ENCODE measurements at regions not wholly inside any gene's neighbourhood (a gene's known extent, or its start where the extent isn't known, plus 50 kb on each side); places are given as distances from the start of the nearest gene placed in this dataset.
"Not testable (repeated sequence)": the region's sequence is repeated elsewhere in the genome, so short reads cannot be mapped to it uniquely, and the experiment has no call there.

GRCh38 chr2:175872721-175873120, 129.3 kb downstream of the LNPK start:
- DNase-seq: no peak

DNA sequence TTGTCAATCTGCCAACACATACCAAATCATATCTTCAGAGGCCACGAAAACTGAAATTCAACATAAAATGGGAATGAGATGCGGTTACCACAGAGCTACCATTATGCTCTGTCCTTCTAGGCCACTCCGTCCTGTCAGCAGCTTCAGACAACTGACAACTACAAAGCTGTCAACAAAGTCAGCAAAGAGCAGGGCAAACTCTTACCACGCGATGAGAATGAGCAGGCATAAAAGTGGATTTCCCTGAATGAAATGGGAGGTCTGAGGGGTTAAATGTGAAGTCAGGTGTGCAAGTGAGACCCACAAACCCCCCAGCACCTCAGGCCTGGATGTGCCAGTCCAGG, 130.1 kb downstream of the LNPK start:
- DNase-seq: no peak

DNA sequence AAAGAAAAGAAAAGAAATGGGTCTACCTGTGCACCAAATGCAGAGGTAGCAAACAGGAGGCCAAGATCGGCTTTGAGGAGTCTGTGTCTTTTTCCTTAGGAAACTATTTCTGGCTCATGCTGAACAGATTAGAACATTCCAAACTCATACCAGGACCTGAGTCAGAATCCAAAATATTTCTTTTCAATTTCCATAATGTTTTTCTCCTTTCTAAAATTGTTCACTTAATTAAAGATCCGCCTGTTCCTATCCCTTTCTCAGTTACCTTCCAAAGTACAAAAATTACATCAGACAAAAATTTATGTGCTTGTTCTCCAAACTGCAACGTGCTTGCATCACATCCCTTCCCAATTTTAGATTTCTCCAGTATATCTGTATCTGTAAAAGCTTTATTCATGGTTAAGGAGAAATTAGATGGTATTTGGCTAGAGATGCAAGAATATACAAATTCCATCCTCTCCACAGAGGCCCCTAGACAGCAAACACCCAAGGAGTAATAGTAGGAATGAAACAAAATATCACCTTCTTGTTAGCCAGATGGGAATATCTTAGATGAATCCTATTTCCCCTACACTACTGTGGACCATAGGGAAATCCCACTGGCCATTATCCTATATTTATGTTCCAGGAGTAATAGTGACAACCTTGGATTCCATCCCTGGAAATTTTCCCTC, 130.6 kb downstream of the LNPK start:
- no peak for DNase-seq

DNA sequence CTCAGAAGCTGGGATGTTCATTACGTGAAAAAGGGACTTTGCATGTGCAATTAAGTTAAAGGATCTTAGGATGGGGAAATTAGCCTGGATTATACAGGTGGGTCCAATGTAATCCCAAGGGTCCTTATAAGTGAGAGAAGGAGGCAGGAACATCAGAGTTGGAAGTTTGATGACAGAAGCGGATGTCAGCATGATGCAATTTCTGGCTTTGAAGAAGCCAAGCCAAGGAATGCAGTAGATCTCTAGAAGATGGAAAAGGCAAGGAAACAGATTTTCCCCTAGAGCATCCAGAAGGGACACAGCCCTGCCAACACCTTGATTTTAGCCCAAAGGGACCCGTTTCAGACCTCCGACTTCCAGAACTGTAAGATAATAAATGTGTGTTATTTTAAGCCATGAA, 136.4 kb downstream of the LNPK start:
- DNase-seq: no peak

DNA sequence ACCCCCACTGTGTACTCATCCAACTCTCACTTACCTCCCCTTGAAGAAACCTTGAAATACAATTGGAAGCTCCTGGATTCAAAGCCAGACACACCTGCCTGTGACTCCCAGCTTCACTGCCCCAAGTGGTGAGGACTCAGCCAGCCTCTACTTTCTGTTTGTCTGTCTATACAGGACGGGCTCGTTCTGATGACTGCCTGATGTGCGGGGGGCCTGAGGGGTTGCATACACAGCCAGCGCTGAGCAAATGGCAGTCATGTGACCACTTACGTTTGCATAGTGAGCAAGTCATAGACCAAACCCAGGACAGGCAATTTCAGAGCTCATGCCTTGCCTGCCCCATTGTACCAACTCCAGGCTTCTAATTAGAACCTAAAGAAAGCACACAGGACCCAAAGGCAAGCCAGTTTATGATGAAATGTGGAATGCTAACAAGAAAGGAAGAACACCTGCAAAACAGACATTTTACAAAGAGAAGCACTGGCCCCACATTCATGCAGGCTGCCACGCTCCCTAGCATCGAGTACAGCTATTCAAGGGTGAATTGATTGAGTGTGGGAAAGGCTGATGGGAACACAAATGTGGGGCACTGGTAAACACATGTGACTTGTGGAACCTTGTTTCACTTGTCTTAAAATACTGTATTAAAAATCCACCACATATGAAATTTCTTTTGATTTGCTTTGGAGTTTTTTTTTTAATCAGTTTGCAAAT, 137.8 kb downstream of the LNPK start:
- no peak for DNase-seq

DNA sequence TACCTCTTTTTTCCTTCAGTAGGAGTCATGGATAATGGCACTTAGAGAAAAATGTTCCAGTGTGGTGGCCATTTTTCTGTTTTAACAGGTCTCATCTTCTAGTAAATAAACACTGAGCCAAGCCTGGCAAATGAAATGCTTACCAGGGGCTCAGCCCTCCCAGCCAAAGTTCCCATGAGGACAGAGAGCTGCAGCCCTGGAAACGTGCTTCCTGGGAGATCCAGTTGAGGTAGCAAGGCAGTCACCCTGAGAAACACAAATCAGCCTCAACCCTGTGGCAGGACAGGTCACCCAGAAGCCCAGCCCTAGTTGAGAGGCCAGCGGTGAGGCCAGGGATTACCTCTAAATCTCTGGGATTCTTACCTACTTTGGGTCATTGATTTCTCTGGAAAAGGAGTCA, 140.1 kb downstream of the LNPK start:
- no peak for DNase-seq

DNA sequence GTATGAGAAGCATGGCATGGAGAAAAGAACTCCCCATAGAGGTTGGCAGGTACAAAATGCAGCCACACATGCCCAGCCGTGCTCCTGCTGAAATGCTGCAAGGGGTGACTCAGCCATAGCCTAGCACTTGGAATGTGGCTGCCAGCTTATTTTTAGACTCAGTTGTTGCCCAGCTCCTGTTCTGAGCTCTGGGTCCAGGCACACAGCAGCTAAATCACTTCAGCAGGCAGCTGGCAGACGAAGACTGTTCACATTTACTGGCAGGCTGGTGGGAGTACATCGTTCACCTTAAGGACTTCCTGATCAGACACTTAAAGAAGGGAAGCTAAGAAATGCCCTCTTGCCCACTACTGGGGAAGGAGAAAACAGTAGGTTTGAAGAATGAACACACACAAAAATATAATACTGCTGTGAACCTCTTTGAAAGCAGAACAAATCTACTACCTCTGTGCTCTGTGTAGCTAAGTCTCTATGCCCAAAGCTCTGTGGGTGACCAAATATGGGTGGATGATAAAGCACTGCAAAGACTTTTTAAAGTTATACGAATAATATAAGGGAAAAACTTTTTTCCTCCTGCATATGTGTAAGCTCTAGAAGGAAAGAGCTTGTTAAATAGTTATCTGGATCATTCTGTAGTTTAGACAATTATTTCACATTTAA, 146.1 kb downstream of the LNPK start:
- no peak for DNase-seq

GRCh38 chr2:175855236-175855635, 146.8 kb downstream of the LNPK start:
- no peak for DNase-seq

GRCh38 chr2:175854665-175855064, 147.4 kb downstream of the LNPK start:
- DNase-seq: no peak

- no peak for DNase-seq
Observed at GRCh38 chr2:175854129-175854528, 147.9 kb downstream of the LNPK start.

GRCh38 chr2:175853616-175853890, 148.5 kb downstream of the LNPK start:
- DNase-seq: no peak

GRCh38 chr2:175852879-175853615, 149.0 kb downstream of the LNPK start:
- no peak for DNase-seq

DNA sequence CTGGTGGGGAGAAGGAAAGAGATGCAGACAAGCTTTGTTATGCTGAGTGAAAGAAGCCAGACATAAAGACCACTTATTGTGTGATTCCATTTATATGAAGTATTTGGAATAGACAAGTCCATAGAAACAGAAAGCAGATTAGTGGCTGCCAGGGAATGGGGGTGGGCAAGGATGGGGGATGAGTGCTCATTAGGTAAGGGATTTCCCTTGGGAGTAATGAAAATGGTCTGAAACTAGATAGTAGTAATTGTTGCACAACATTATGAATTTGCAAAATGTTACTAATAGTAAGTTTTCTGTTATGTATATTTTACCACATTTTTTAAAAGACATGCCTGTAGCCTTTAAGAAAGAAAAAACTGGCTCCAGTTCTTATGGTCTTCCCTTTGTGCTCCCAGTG, 154.9 kb downstream of the LNPK start:
- DNase-seq: no peak

- DNase-seq: no peak
Observed at GRCh38 chr2:175844169-175844568, 157.9 kb downstream of the LNPK start.

GRCh38 chr2:175843625-175844024, 158.4 kb downstream of the LNPK start:
- DNase-seq: no peak

DNA sequence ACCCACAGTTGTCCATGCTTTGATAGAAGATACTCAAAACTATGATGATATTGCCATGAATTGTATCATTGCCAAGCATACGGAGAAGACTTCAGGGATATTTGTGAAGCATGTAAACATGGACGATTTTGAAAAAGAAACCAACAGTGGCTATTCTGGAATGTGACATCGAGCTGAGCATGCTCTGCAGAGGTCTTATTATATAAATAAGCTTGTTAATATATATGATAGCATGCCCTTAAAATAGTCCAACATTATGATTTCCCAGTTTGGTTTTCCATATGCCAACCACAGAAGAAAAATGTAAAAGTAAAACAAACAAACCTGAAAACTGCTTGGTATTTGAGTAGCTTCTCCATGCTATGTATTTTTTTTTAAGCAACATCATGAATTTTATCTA, 159.1 kb downstream of the LNPK start:
- no peak for DNase-seq

- not testable (repeated sequence) for DNase-seq
Observed at GRCh38 chr2:175840765-175841164, 161.3 kb downstream of the LNPK start.

DNA sequence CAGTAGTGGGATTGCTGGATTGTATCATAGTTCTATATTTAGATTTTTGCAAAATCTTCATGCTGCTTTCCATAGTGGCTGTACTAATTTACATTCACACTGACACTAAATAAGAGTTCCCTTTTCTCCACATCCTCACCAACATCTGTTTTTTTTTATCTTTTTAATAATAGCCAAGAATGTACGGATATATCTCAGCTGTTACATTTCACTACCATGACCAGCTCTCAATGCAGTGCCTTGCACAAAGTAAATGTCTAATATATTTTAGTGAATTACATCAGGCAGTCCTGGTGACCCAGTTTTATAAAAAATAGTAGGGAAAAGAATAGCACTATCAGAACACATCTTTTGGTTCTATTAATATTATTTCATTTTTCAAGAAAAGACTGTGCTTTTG, 161.8 kb downstream of the LNPK start:
- no peak for DNase-seq

DNA sequence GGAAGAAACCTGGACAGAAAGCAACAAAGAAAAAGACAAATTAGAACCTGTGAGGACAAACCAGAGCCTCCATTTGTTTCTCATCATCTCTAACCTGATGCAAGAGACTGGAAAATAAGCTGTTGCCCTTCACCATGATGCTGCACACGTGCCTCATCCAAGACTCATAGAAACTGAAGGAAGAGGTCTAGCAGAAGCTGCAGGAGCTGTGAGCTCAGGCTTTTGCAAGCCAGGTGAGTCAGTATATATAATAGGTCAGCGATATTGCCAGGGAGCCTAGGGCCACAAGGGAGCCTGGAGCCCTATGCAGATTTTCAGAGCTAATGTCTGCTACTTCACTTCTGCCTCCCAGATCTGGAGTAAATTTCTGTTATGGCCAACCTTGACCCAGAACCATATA, 163.1 kb downstream of the LNPK start:
- no peak for DNase-seq

DNA sequence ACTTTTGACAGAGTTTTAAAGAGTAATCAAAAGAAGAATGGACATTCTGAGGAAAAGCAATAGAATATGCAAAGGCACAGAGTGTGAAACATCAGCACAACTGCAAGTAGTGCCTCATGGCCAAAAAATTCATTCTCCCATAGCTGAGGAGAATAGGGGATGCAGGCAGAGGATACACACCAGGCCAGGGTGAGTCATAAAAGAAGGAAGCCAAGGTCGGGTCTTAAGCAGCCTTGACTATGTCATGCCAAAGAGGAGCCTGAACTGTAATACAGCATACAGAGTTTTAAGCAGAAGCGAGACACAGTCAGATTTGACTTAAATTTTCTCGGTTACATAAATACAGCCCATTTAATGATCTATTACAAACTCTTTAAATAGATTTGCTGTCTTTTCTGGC, 165.0 kb downstream of the LNPK start:
- no peak for DNase-seq

DNA sequence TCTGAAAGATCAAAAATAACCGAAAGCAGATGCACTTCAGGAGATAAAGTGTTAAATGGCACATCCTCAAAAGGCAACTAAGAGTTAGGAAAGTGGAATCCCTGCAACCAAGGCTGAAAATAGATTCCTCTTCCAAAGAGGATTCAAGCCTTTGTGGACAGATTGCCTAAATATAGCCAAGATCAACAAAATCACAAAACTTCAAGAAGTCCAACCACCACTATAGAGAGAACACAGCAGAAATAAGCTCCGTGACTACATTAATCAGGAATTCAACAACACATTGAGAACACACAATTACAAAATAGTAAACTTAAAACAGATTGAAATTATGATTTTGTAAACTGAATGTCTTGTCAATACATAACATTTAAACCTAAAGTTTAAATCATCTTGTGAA, 165.7 kb downstream of the LNPK start:
- no peak for DNase-seq

GRCh38 chr2:175834477-175834876, 167.6 kb downstream of the LNPK start:
- no peak for DNase-seq

- DNase-seq: no peak
Observed at GRCh38 chr2:175832866-175833265, 169.2 kb downstream of the LNPK start.

DNA sequence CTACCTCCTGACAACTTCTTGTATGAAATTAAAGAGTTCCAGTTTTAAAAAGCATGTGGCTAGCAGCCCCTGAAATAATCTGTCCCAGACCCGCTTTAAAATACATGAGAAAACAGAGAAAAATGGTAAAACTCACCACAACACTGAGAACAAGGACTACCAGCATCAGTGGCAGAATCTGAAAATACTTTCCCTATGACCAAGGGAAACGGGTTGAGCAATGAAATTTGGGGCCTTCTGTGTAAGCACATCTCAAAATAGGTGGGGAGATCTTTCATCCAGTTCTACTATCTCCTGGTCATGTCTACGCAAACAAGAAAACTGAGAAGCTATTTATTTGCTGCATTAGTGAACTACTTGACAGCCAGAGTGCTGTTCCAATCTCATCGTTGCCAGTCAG, 172.3 kb downstream of the LNPK start:
- DNase-seq: no peak
